SK-N-SH treated with all-trans-retinoic acid at 6 μM for 48 hours (cell line): ENCODE measurements at regions not wholly inside any gene's neighbourhood (a gene's known extent, or its start where the extent isn't known, plus 50 kb on each side); places are given as distances from the start of the nearest gene placed in this dataset.

Experiments
- ISL1 ChIP-seq: fragments of 250-450 bp; sonication (Bioruptor Pico); IDR thresholded peaks from 2 replicates; pipeline ENCODE4 v2.1.2; 2022; ENCODE audit warnings: mild to moderate bottlenecking, moderate library complexity
- TF ChIP-seq, protein P1 (sequence below): fragments of 250-450 bp; sonication (Bioruptor Pico); IDR thresholded peaks from 2 replicates; pipeline ENCODE4 v1.8.0; 2020; ENCODE audit warnings: mild to moderate bottlenecking, moderate library complexity, borderline replicate concordance

DNA sequence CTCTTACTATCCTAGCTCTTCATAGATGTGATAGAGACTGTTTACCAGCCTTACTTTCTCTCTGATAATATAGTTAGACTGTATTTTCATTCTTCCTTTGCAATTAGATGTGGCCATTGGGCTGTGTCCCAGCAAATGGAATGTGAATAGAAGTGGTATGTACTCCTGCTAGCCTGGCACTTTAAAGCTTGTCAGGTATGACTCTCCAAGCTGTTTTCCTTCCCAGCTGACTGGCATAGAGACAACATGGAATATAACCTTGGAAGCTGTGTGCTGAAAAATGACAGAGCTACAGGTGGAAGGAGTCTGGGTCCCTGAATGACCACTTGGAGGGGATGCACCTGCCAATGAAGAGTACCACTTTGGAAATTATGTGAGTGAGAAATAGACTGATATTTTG, 116.2 kb downstream of the DIRAS2 start:
- TF ChIP-seq, protein P1, sequence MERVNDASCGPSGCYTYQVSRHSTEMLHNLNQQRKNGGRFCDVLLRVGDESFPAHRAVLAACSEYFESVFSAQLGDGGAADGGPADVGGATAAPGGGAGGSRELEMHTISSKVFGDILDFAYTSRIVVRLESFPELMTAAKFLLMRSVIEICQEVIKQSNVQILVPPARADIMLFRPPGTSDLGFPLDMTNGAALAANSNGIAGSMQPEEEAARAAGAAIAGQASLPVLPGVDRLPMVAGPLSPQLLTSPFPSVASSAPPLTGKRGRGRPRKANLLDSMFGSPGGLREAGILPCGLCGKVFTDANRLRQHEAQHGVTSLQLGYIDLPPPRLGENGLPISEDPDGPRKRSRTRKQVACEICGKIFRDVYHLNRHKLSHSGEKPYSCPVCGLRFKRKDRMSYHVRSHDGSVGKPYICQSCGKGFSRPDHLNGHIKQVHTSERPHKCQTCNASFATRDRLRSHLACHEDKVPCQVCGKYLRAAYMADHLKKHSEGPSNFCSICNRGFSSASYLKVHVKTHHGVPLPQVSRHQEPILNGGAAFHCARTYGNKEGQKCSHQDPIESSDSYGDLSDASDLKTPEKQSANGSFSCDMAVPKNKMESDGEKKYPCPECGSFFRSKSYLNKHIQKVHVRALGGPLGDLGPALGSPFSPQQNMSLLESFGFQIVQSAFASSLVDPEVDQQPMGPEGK (CRISPR knock-in tag) = no peak
- TF ChIP-seq ISL1 (CRISPR knock-in tag) = no peak
